ENCODE measurements at regions not wholly inside any gene's neighbourhood (a gene's known extent, or its start where the extent isn't known, plus 50 kb on each side); places are given as distances from the start of the nearest gene placed in this dataset.
A peak's percentile ranks its signal among the peaks of the same experiment; 100 is the strongest.
"Not testable (repeated sequence)": the region's sequence is repeated elsewhere in the genome, so short reads cannot be mapped to it uniquely, and the experiment has no call there.

GRCh38 chr9:66601472-66601871 is 299.1 kb upstream of the ZNF658 start:
- peak; percentile 81 for DNase-seq (ENCODE audit: low read depth)

GRCh38 chr9:66631521-66632046 is 268.9 kb upstream of the ZNF658 start:
- not testable (repeated sequence) for DNase-seq (ENCODE audit: low read depth)

- not testable (repeated sequence) for DNase-seq (ENCODE audit: low read depth)
Measured at GRCh38 chr9:66647675-66648074, 252.8 kb upstream of the ZNF658 start.

- DNase-seq (ENCODE audit: low read depth), result not testable (repeated sequence)
Measured at GRCh38 chr9:66690242-66690641, 210.3 kb upstream of the ZNF658 start.

GRCh38 chr9:66695561-66696240 is 204.8 kb upstream of the ZNF658 start:
- not testable (repeated sequence) for DNase-seq (ENCODE audit: low read depth)

- not testable (repeated sequence) for DNase-seq (ENCODE audit: low read depth)
Measured at GRCh38 chr9:66697343-66698065, 203.0 kb upstream of the ZNF658 start.

- not testable (repeated sequence) for DNase-seq (ENCODE audit: low read depth)
Measured at GRCh38 chr9:66698066-66698455, 202.5 kb upstream of the ZNF658 start.

GRCh38 chr9:66701411-66702377 is 198.8 kb upstream of the ZNF658 start:
- DNase-seq (ENCODE audit: low read depth), result not testable (repeated sequence)

- not testable (repeated sequence) for DNase-seq (ENCODE audit: low read depth)
Measured at GRCh38 chr9:66711553-66711952, 189.0 kb upstream of the ZNF658 start.

GRCh38 chr9:66712870-66713269 is 187.7 kb upstream of the ZNF658 start:
- not testable (repeated sequence) for DNase-seq (ENCODE audit: low read depth)

- DNase-seq (ENCODE audit: low read depth), result not testable (repeated sequence)
Measured at GRCh38 chr9:66713552-66713951, 187.0 kb upstream of the ZNF658 start.

GRCh38 chr9:66720845-66721244 is 179.7 kb upstream of the ZNF658 start:
- not testable (repeated sequence) for DNase-seq (ENCODE audit: low read depth)

GRCh38 chr9:66727540-66727939 is 173.0 kb upstream of the ZNF658 start:
- not testable (repeated sequence) for DNase-seq (ENCODE audit: low read depth)

GRCh38 chr9:66736686-66737085 is 163.8 kb upstream of the ZNF658 start:
- DNase-seq (ENCODE audit: low read depth), result not testable (repeated sequence)

GRCh38 chr9:66738418-66738817 is 162.1 kb upstream of the ZNF658 start:
- DNase-seq (ENCODE audit: low read depth), result not testable (repeated sequence)

GRCh38 chr9:66740136-66740535 is 160.4 kb upstream of the ZNF658 start:
- DNase-seq (ENCODE audit: low read depth), result not testable (repeated sequence)

- DNase-seq (ENCODE audit: low read depth), result not testable (repeated sequence)
Measured at GRCh38 chr9:66745846-66746245, 154.7 kb upstream of the ZNF658 start.

GRCh38 chr9:66752324-66752923 is 148.1 kb upstream of the ZNF658 start:
- DNase-seq (ENCODE audit: low read depth), result not testable (repeated sequence)

- DNase-seq (ENCODE audit: low read depth), result not testable (repeated sequence)
Measured at GRCh38 chr9:66759825-66760492, 140.6 kb upstream of the ZNF658 start.

GRCh38 chr9:66764799-66765493 is 135.6 kb upstream of the ZNF658 start:
- not testable (repeated sequence) for DNase-seq (ENCODE audit: low read depth)

All from iris pigment epithelial cell (primary cell).